PFSK-1 (cell line): ENCODE measurements at regions not wholly inside any gene's neighbourhood (a gene's known extent, or its start where the extent isn't known, plus 50 kb on each side); places are given as distances from the start of the nearest gene placed in this dataset.

Experiments
- FOXP2 ChIP-seq: optimal IDR thresholded peaks from 2 replicates; pipeline ENCODE3; 2011; ENCODE audit warnings: borderline replicate concordance, control low read depth, inconsistent platforms; ENCODE audit not compliant: insufficient read depth; ENCODE audit errors: extremely low read length, extremely low read depth
- POLR2AphosphoS5 ChIP-seq: IDR thresholded peaks from 2 replicates; pipeline ENCODE4 v1.6.1; 2012; ENCODE audit warnings: low read depth, mild to moderate bottlenecking, control low read depth, low read length, moderate library complexity

DNA sequence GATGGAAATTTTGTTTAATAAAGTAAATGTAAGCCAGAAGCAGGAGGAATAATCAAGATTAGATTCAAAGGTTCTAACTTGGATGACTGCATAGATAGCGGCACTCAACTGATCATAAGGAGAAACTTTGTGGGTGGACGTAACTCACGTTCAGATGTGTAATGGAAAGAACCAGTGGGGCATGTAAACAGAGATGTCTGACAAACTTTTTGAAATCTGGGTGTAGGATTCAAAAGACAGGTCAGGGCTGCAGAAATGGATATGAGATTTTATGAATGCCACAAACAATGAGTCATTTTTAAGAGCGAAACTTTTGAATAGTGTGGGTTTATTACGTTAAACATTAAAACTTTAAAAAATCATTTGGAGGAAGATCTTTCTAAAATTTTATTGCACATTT, 375.6 kb downstream of the GBA3 start:
- no peak for TF ChIP-seq POLR2AphosphoS5
- no peak for TF ChIP-seq FOXP2
